Subcutaneous abdominal adipose tissue (tissue), 5 donors: ENCODE measurements at regions not wholly inside any gene's neighbourhood (a gene's known extent, or its start where the extent isn't known, plus 50 kb on each side); places are given as distances from the start of the nearest gene placed in this dataset.
"Not testable (repeated sequence)": the region's sequence is repeated elsewhere in the genome, so short reads cannot be mapped to it uniquely, and the experiment has no call there.

Experiments
- H3K27ac ChIP-seq: one replicate; pipeline ENCODE4 v1.7.0; 2013; ENCODE audit warnings: low read depth, mild to moderate bottlenecking, inconsistent platforms, low read length, moderate library complexity
- H3K27me3 ChIP-seq, 5 donors: one replicate each; pipeline ENCODE4 v1.7.0; 2013; ENCODE audit warnings: low read length in 5 of 5, inconsistent platforms in 1 of 5; ENCODE audit not compliant: control insufficient read depth in 5 of 5, insufficient read depth in 4 of 5
- H3K36me3 ChIP-seq, 5 donors: one replicate each; pipeline ENCODE4 v1.7.0; 2013; ENCODE audit warnings: low read length in 5 of 5; ENCODE audit not compliant: control insufficient read depth in 5 of 5, insufficient read depth in 5 of 5
- H3K4me1 ChIP-seq, 5 donors: one replicate each; pipeline ENCODE4 v1.7.0; 2013; ENCODE audit warnings: low read length in 5 of 5, mild to moderate bottlenecking in 3 of 5, moderate library complexity in 1 of 5; ENCODE audit not compliant: control insufficient read depth in 5 of 5, insufficient read depth in 5 of 5
- H3K4me3 ChIP-seq, 5 donors: one replicate each; pipeline ENCODE4 v1.7.0; 2013; ENCODE audit warnings: low read length in 5 of 5, low read depth in 1 of 5
- H3K9ac ChIP-seq, 5 donors: one replicate each; pipeline ENCODE4 v1.7.0; 2013; ENCODE audit warnings: low read length in 5 of 5, mild to moderate bottlenecking in 4 of 5, moderate library complexity in 3 of 5
- H3K9me3 ChIP-seq, 5 donors: one replicate each; pipeline ENCODE4 v1.7.0; 2013; ENCODE audit warnings: low read length in 5 of 5; ENCODE audit not compliant: control insufficient read depth in 5 of 5
- donor health status: healthy.
- donor health status: healthy.
- donor health status: healthy.
- donor health status: healthy.
- donor health status: healthy.

GRCh38 chr9:13020146-13021040 lies 245.6 kb downstream of the LURAP1L start:
- no peaks in the 10 kb centered on the region for H3K9me3 ChIP-seq
- no peak overlapping the region for H3K4me3 ChIP-seq
- H3K4me1 ChIP-seq, result peaks cover 0 to 4% (median 0%) of the 10 kb centered on the region in 5 donors
- no peaks in the 10 kb centered on the region for H3K36me3 ChIP-seq
- no peaks in the 10 kb centered on the region for H3K27me3 ChIP-seq
- H3K27ac ChIP-seq, result no peak overlapping the region
- H3K9ac ChIP-seq, result no peak overlapping the region

GRCh38 chr9:13022756-13023155 lies 247.9 kb downstream of the LURAP1L start:
- Histone ChIP-seq H3K27ac (no peak overlapping the region), H3K27me3 (no peaks in the 10 kb centered on the region), H3K36me3 (no peaks in the 10 kb centered on the region), H3K4me1 (peaks cover 0 to 4% (median 0%) of the 10 kb centered on the region in 5 donors), H3K9ac (no peak overlapping the region), H3K9me3 (no peaks in the 10 kb centered on the region), H3K4me3 (no peak overlapping the region)

GRCh38 chr9:13023498-13023897 lies 248.7 kb downstream of the LURAP1L start:
- Histone ChIP-seq H3K36me3 (no peaks in the 10 kb centered on the region), H3K27me3 (no peaks in the 10 kb centered on the region), H3K9ac (no peak overlapping the region), H3K4me3 (no peak overlapping the region), H3K9me3 (no peaks in the 10 kb centered on the region), H3K4me1 (peaks cover 0 to 4% (median 0%) of the 10 kb centered on the region in 5 donors), H3K27ac (no peak overlapping the region)

GRCh38 chr9:13026956-13027355 lies 252.1 kb downstream of the LURAP1L start:
- H3K9ac ChIP-seq, result no peak overlapping the region

GRCh38 chr9:13027879-13028278 lies 251.6 kb downstream of the MPDZ start:
- H3K36me3 ChIP-seq, result no peaks in the 10 kb centered on the region
- no peak overlapping the region for H3K27ac ChIP-seq
- no peak overlapping the region for H3K4me3 ChIP-seq
- H3K9ac ChIP-seq, result no peak overlapping the region
- no peaks in the 10 kb centered on the region for H3K9me3 ChIP-seq
- H3K4me1 ChIP-seq, result no peaks in the 10 kb centered on the region
- no peaks in the 10 kb centered on the region for H3K27me3 ChIP-seq

More at GRCh38 chr9:13026956-13027355, 252.1 kb downstream of the LURAP1L start:
- Histone ChIP-seq H3K4me3 (no peak overlapping the region), H3K9me3 (no peaks in the 10 kb centered on the region), H3K27ac (no peak overlapping the region), H3K36me3 (no peaks in the 10 kb centered on the region), H3K27me3 (no peaks in the 10 kb centered on the region), H3K4me1 (no peaks in the 10 kb centered on the region)

- no peak overlapping the region for H3K27ac ChIP-seq
- H3K9me3 ChIP-seq, result no peaks in the 10 kb centered on the region
- H3K9ac ChIP-seq, result no peak overlapping the region
- no peaks in the 10 kb centered on the region for H3K27me3 ChIP-seq
- H3K36me3 ChIP-seq, result no peaks in the 10 kb centered on the region
- no peak overlapping the region for H3K4me3 ChIP-seq
- H3K4me1 ChIP-seq, result peaks cover 0 to 8% (median 5%) of the 10 kb centered on the region in 5 donors
Observed at GRCh38 chr9:13032585-13032984, 246.9 kb downstream of the MPDZ start.

GRCh38 chr9:13033959-13034693 lies 245.4 kb downstream of the MPDZ start:
- H3K9ac ChIP-seq, result peak overlapping the region in 2 of 5 donors; percentile 40 to 59
- peaks cover 0 to 8% (median 5%) of the 10 kb centered on the region in 5 donors for H3K4me1 ChIP-seq
- peak overlapping the region in 4 of 5 donors; percentile 51 to 66 (median 60) for H3K4me3 ChIP-seq

GRCh38 chr9:13034694-13035002 lies 244.8 kb downstream of the MPDZ start:
- Histone ChIP-seq H3K36me3 (no peaks in the 10 kb centered on the region), H3K4me1 (peaks cover 0 to 8% (median 5%) of the 10 kb centered on the region in 5 donors), H3K9ac (peak overlapping the region in 2 of 5 donors; percentile 40 to 59), H3K27ac (no peak overlapping the region), H3K4me3 (peak overlapping the region in 2 of 5 donors; percentile 54 to 65), H3K27me3 (no peaks in the 10 kb centered on the region), H3K9me3 (no peaks in the 10 kb centered on the region)

More at GRCh38 chr9:13033959-13034693, 245.4 kb downstream of the MPDZ start:
- Histone ChIP-seq H3K9me3 (no peaks in the 10 kb centered on the region), H3K27ac (no peak overlapping the region), H3K27me3 (no peaks in the 10 kb centered on the region), H3K36me3 (no peaks in the 10 kb centered on the region)

- peaks cover 0 to 8% (median 5%) of the 10 kb centered on the region in 5 donors for H3K4me1 ChIP-seq
- H3K9me3 ChIP-seq, result no peaks in the 10 kb centered on the region
- no peak overlapping the region for H3K9ac ChIP-seq
- no peaks in the 10 kb centered on the region for H3K27me3 ChIP-seq
- no peak overlapping the region for H3K27ac ChIP-seq
- no peaks in the 10 kb centered on the region for H3K36me3 ChIP-seq
- no peak overlapping the region for H3K4me3 ChIP-seq
Observed at GRCh38 chr9:13035822-13036221, 243.7 kb downstream of the MPDZ start.

GRCh38 chr9:13037808-13038207 lies 241.7 kb downstream of the MPDZ start:
- H3K36me3 ChIP-seq, H3K4me1 ChIP-seq, H3K9ac ChIP-seq, H3K4me3 ChIP-seq, H3K27ac ChIP-seq, H3K9me3 ChIP-seq, H3K27me3 ChIP-seq: not testable (repeated sequence)
